OCI-LY7 (cell line): ENCODE measurements at regions not wholly inside any gene's neighbourhood (a gene's known extent, or its start where the extent isn't known, plus 50 kb on each side); places are given as distances from the start of the nearest gene placed in this dataset.

ENCODE experiments used
- CTCF ChIP-seq: fragments of 200-600 bp; sonication (generic); conservative IDR thresholded peaks from 2 replicates; pipeline ENCODE4 v1.5.1; 2014; ENCODE audit warnings: mild to moderate bottlenecking, antibody characterized with exemption, low read length, moderate library complexity, mixed read lengths
- EZH2phosphoT487 ChIP-seq: fragments of 200-600 bp; sonication (generic); IDR thresholded peaks from 2 replicates; pipeline ENCODE4 v1.6.1; 2018; ENCODE audit warnings: low read depth, borderline replicate concordance, mild to moderate bottlenecking, mixed run types, antibody characterized with exemption, low read length, moderate library complexity, mixed read lengths

- no peak for TF ChIP-seq CTCF
- TF ChIP-seq EZH2phosphoT487 = no peak
Observed at GRCh38 chr1:157219182-157219581, 81.0 kb upstream of the ETV3 start.
